ENCODE measurements at regions not wholly inside any gene's neighbourhood (a gene's known extent, or its start where the extent isn't known, plus 50 kb on each side); places are given as distances from the start of the nearest gene placed in this dataset.

- no peak for DNase-seq
- Mint-ChIP-seq H3K4me3 (no peak overlapping the region), H3K27me3 (ENCODE audit: low read depth, poor library complexity) (peaks cover 5% of the 10 kb centered on the region), H3K36me3 (ENCODE audit: low read depth) (no peaks in the 10 kb centered on the region), H3K27ac (no peak overlapping the region), H3K9me3 (no peaks in the 10 kb centered on the region), H3K4me1 (no peaks in the 10 kb centered on the region)
- no peak for TF ChIP-seq CTCF (IDR thresholded peaks at IDR 0.05)
Observed at GRCh38 chr4:95959182-95959581, 119.3 kb downstream of the PDHA2 start.

GRCh38 chr4:95959633-95960032, 119.7 kb downstream of the PDHA2 start:
- H3K36me3 Mint-ChIP-seq (ENCODE audit: low read depth) = no peaks in the 10 kb centered on the region
- H3K27ac Mint-ChIP-seq = no peak overlapping the region

GRCh38 chr4:95963456-95963855, 123.6 kb downstream of the PDHA2 start:
- H3K36me3 Mint-ChIP-seq (ENCODE audit: low read depth) = no peaks in the 10 kb centered on the region
- no peak for DNase-seq
- no peak overlapping the region for H3K4me3 Mint-ChIP-seq
- H3K9me3 Mint-ChIP-seq = peaks cover 3% of the 10 kb centered on the region
- no peaks in the 10 kb centered on the region for H3K4me1 Mint-ChIP-seq
- no peaks in the 10 kb centered on the region for H3K27me3 Mint-ChIP-seq (ENCODE audit: low read depth, poor library complexity)
- TF ChIP-seq CTCF (IDR thresholded peaks at IDR 0.05) = no peak
- H3K27ac Mint-ChIP-seq = no peak overlapping the region

More at GRCh38 chr4:95959633-95960032, 119.7 kb downstream of the PDHA2 start:
- Mint-ChIP-seq H3K27me3 (ENCODE audit: low read depth, poor library complexity) (peaks cover 3% of the 10 kb centered on the region), H3K4me1 (no peaks in the 10 kb centered on the region), H3K4me3 (no peak overlapping the region), H3K9me3 (no peaks in the 10 kb centered on the region)
- TF ChIP-seq CTCF (IDR thresholded peaks at IDR 0.05) = no peak
- no peak for DNase-seq

GRCh38 chr4:95979961-95980876, 140.3 kb downstream of the PDHA2 start:
- H3K4me1 Mint-ChIP-seq = no peaks in the 10 kb centered on the region
- DNase-seq = no peak
- no peak overlapping the region for H3K27ac Mint-ChIP-seq
- peaks cover 3% of the 10 kb centered on the region for H3K27me3 Mint-ChIP-seq (ENCODE audit: low read depth, poor library complexity)
- no peaks in the 10 kb centered on the region for H3K9me3 Mint-ChIP-seq
- TF ChIP-seq CTCF (IDR thresholded peaks at IDR 0.05) = no peak
- no peak overlapping the region for H3K4me3 Mint-ChIP-seq
- H3K36me3 Mint-ChIP-seq (ENCODE audit: low read depth) = no peaks in the 10 kb centered on the region

GRCh38 chr4:95980877-95981360, 141.0 kb downstream of the PDHA2 start:
- Mint-ChIP-seq H3K27me3 (ENCODE audit: low read depth, poor library complexity) (peaks cover 3% of the 10 kb centered on the region), H3K9me3 (no peaks in the 10 kb centered on the region), H3K27ac (no peak overlapping the region), H3K36me3 (ENCODE audit: low read depth) (no peaks in the 10 kb centered on the region), H3K4me1 (no peaks in the 10 kb centered on the region), H3K4me3 (no peak overlapping the region)
- no peak for DNase-seq
- TF ChIP-seq CTCF (IDR thresholded peaks at IDR 0.05) = no peak

GRCh38 chr4:95981591-95981990, 141.7 kb downstream of the PDHA2 start:
- H3K9me3 Mint-ChIP-seq = no peaks in the 10 kb centered on the region
- H3K4me3 Mint-ChIP-seq = no peak overlapping the region
- H3K36me3 Mint-ChIP-seq (ENCODE audit: low read depth) = no peaks in the 10 kb centered on the region
- no peak overlapping the region for H3K27ac Mint-ChIP-seq
- no peaks in the 10 kb centered on the region for H3K4me1 Mint-ChIP-seq
- DNase-seq = no peak
- no peak for TF ChIP-seq CTCF (IDR thresholded peaks at IDR 0.05)
- H3K27me3 Mint-ChIP-seq (ENCODE audit: low read depth, poor library complexity) = peaks cover 3% of the 10 kb centered on the region
